IPS-18a (cell line): ENCODE measurements at regions not wholly inside any gene's neighbourhood (a gene's known extent, or its start where the extent isn't known, plus 50 kb on each side); places are given as distances from the start of the nearest gene placed in this dataset.

Experiments used
- H3K27ac ChIP-seq: one replicate; pipeline ENCODE4 v1.5.1; 2013; ENCODE audit warnings: low read length
- H3K27me3 ChIP-seq: one replicate; pipeline ENCODE4 v1.6.1; 2013; ENCODE audit warnings: mild to moderate bottlenecking, low read length; ENCODE audit not compliant: control insufficient read depth, insufficient read depth
- H3K36me3 ChIP-seq: one replicate; pipeline ENCODE4 v1.6.1; 2013; ENCODE audit warnings: low read depth, low read length; ENCODE audit not compliant: control insufficient read depth
- H3K4me1 ChIP-seq: one replicate; pipeline ENCODE4 v1.6.1; 2013; ENCODE audit warnings: low read depth, low read length; ENCODE audit not compliant: control insufficient read depth
- H3K4me3 ChIP-seq: one replicate; pipeline ENCODE4 v1.5.1; 2013; ENCODE audit warnings: low read length
- H3K9ac ChIP-seq: one replicate; pipeline ENCODE4 v1.6.1; 2013; ENCODE audit warnings: mild to moderate bottlenecking, low read length, moderate library complexity
- H3K9me3 ChIP-seq: one replicate; pipeline ENCODE4 v1.6.1; 2013; ENCODE audit warnings: low read depth, low read length; ENCODE audit not compliant: control insufficient read depth

DNA sequence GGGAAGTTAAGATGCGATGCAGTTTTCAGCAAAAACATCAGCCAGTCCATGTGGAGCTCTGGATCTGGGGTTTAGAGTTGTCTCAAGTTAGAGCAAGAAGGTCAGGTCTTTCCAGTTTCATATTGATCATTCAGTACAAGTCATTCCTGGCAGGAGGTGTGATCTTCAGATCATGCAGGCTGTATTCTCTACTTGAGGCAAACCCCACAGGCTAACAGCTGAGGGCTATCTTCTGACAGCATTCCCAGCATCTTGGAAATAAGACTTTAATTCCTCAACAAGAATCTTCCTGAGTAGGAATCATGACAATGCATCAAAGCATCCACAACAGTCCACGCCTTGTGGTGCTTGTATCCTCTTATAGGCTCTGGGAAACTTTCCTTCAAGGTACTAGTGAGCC is 94.9 kb upstream of the ZNF438 start:
- Histone ChIP-seq H3K36me3 (no peaks in the 10 kb centered on the region), H3K9ac (no peak overlapping the region), H3K27ac (no peak overlapping the region), H3K4me1 (peaks cover 7% of the 10 kb centered on the region), H3K9me3 (no peaks in the 10 kb centered on the region), H3K4me3 (no peak overlapping the region), H3K27me3 (no peaks in the 10 kb centered on the region)

DNA sequence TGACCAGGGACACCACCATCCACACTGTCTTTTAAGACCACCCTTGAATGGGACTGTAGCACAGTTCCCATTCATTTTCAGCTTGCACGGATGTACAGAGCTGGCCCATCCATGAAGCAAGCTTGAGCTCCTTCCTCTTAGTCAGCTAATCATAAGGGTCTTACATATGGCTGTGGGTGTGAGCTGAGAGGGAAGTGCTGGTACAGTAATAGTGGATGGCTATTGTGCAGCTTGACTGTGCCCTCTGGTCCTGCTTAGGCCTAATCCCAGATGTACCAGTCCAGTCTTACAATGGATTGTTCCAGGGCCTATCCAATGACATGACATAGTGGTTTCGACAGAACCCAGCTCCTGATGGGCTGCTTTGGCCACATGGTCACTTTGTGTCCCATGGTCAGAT is 96.9 kb upstream of the ZNF438 start:
- Histone ChIP-seq H3K4me1 (peaks cover 15% of the 10 kb centered on the region), H3K9me3 (no peaks in the 10 kb centered on the region), H3K27ac (no peak overlapping the region), H3K27me3 (peaks cover 13% of the 10 kb centered on the region), H3K4me3 (no peak overlapping the region), H3K9ac (no peak overlapping the region), H3K36me3 (no peaks in the 10 kb centered on the region)

- H3K4me3 ChIP-seq = no peak overlapping the region
- H3K27ac ChIP-seq = no peak overlapping the region
- H3K4me1 ChIP-seq = peaks cover 16% of the 10 kb centered on the region
- H3K9me3 ChIP-seq = no peaks in the 10 kb centered on the region
- H3K27me3 ChIP-seq = peaks cover 13% of the 10 kb centered on the region
- no peaks in the 10 kb centered on the region for H3K36me3 ChIP-seq
- no peak overlapping the region for H3K9ac ChIP-seq
These were observed 97.6 kb upstream of the ZNF438 start for GRCh38 chr10:31129271-31129670.

- H3K27ac ChIP-seq = no peak overlapping the region
- peaks cover 19% of the 10 kb centered on the region for H3K4me1 ChIP-seq
- no peaks in the 10 kb centered on the region for H3K9me3 ChIP-seq
- H3K27me3 ChIP-seq = peaks cover 13% of the 10 kb centered on the region
- H3K9ac ChIP-seq = no peak overlapping the region
- no peaks in the 10 kb centered on the region for H3K36me3 ChIP-seq
- no peak overlapping the region for H3K4me3 ChIP-seq
These were observed 98.3 kb upstream of the ZNF438 start for GRCh38 chr10:31129880-31130405.

DNA sequence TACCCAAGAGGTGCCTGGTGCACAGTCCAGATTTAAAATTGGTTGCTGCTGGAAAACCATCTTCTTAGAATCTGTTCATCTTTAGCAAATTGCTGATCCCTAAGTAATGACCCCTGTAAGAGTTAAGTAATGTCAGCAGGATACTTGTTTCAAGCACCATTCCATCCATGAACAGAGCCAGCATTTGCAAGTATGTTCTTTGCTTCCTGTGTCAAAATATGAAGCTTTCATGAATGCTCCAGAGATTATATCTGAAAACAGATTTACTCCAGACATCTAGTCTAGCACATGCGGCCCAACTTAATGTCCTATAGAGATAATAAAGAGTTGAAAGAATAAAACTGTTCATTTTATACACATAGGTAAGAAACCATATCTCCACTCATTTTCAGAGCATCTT is 98.7 kb upstream of the ZNF438 start:
- H3K4me1 ChIP-seq = peaks cover 19% of the 10 kb centered on the region
- peaks cover 13% of the 10 kb centered on the region for H3K27me3 ChIP-seq
- no peak overlapping the region for H3K27ac ChIP-seq

DNA sequence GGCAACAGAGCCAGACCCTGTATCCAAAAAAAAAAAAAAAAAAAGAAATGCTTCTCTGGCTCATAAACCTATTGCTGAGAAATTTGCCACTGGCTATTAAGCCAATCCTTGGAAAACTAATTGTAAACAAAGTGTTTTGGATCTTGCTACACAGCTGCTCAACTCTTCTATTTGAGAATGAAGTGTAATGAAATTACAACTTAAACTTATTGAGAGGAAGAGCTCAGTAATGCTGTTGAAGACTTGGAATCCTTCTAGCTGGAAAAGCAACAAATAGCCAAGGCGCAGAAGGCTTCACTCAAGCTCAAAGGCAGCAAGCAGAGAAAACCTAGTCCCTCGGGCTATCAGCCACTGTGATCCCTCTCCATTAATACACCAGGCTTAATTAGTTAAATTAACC is 99.6 kb upstream of the ZNF438 start:
- Histone ChIP-seq H3K27me3 (peaks cover 13% of the 10 kb centered on the region), H3K4me3 (no peak overlapping the region), H3K4me1 (peaks cover 19% of the 10 kb centered on the region), H3K9me3 (no peaks in the 10 kb centered on the region), H3K27ac (no peak overlapping the region), H3K9ac (no peak overlapping the region), H3K36me3 (no peaks in the 10 kb centered on the region)

More for the DNA sequence above, 98.7 kb upstream of the ZNF438 start:
- Histone ChIP-seq H3K9me3 (no peaks in the 10 kb centered on the region), H3K36me3 (no peaks in the 10 kb centered on the region), H3K4me3 (no peak overlapping the region), H3K9ac (no peak overlapping the region)

- Histone ChIP-seq H3K9ac (no peak overlapping the region), H3K9me3 (no peaks in the 10 kb centered on the region), H3K36me3 (no peaks in the 10 kb centered on the region), H3K27me3 (peaks cover 13% of the 10 kb centered on the region), H3K4me1 (peaks cover 19% of the 10 kb centered on the region), H3K4me3 (peak overlapping the region; percentile 54), H3K27ac (no peak overlapping the region)
These were observed 101.1 kb upstream of the ZNF438 start for GRCh38 chr10:31132681-31133244.

DNA sequence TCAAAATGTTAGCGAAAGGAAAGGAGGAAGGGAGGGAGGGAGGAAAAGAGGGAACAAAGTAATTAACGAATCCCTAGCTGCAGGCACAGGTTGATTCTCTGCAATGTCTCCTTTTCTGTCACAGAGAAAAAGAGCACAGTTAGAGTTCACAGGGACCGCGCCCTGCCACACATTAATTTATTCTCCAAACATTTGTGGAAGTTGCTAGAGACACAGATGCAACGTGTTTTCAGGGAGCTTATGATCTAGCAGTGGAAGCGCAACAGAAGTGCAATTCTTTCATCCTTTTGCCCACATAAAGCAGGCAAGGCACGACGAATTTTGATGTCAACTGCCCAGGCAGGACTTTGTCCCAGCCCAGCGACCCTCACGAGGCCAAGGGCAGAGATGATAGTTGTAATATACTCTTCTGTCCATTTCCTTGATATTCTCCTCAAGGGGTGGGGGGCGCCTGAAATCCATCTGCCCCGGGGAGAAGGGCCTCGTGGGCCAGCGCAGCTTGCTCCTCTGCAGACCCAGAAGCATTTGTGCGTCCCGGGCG is 101.7 kb upstream of the ZNF438 start:
- peak overlapping the region; percentile 49 for H3K9ac ChIP-seq
- H3K4me3 ChIP-seq = peak overlapping the region; percentile 54

DNA sequence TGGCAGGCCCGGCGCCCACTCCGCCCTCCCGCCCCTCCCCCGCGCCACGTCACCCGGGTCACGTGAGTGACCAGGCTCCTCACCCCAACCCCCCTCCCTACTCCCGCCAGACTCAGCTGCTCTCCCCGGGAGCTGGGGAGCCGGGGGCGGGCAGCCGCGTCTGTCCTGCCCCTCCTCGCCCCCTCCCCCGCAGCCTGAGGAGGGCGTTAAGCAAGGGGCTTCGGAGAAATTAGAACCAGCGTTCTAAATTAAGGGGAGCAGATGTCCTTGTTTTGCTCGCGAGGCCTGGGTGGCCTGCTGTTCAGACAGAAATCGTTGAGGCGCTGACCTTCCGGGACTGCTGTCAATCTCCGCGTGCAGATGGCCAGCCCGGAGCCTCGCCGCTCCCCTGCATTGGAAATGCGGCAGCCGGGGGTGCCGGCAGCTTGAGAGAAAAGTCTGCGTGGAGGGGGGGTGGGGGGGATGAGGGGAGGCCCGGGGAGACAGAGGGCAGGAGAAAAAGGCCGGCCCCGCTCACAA is 102.2 kb upstream of the ZNF438 start:
- H3K4me3 ChIP-seq = peak overlapping the region; percentile 54
- no peaks in the 10 kb centered on the region for H3K36me3 ChIP-seq
- peak overlapping the region; percentile 78 for H3K9ac ChIP-seq
- H3K9me3 ChIP-seq = no peaks in the 10 kb centered on the region
- H3K27ac ChIP-seq = no peak overlapping the region
- peaks cover 13% of the 10 kb centered on the region for H3K27me3 ChIP-seq
- peaks cover 17% of the 10 kb centered on the region for H3K4me1 ChIP-seq

More for the DNA sequence above, 101.7 kb upstream of the ZNF438 start:
- Histone ChIP-seq H3K9me3 (no peaks in the 10 kb centered on the region), H3K36me3 (no peaks in the 10 kb centered on the region), H3K27ac (no peak overlapping the region), H3K27me3 (peaks cover 13% of the 10 kb centered on the region), H3K4me1 (peaks cover 19% of the 10 kb centered on the region)

DNA sequence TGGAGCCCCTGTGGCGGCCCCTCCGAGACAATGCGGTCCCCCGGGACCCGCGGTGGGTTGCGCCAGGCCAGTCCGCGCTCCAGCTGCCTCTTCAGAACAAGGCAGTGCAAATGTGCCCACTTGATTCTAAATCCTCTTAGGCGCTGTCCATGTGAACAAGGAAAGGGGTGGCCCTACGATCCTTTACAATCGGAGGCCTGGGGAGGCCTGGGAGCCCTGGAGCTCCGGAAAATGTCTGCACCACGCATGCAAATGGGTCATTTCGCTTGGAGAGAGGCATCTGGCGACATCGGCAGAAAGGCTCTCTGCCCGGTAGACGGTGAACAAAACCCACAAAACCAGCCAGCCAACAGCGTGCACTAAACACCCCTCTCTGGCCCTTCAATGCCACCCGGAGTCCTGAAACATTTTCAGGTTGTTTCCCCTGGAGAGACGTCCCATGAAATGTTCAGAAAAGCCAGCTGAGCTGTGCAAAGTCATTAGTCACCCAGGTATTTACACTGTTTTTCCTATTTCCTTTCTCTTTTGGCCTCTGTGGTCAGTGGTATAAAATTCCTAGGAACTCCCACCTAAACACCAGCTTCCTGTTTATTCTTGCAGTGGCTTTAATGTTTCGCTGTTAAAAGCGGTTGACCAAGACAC is 102.8 kb upstream of the ZNF438 start:
- Histone ChIP-seq H3K27ac (peak overlapping the region; percentile 68), H3K9ac (peak overlapping the region; percentile 78)

DNA sequence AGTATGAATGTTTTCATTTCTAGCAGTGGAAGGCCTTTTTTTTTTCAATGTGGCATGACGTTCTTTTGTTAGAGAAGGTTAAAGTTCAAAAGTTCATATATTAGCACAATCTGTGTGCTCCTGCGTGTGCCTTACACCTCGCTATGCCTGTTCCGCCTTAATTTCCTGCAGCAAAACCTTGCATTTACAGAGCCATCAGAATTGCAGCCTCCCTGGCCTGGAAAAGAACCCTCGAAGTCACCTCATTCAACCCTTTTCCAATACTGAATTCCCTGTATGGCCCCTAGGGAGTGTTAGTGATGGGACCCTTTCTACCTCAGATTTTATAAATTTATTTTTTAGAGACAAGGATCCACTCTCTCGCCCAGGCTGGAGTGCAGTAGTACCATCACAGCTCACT is 103.5 kb upstream of the ZNF438 start:
- Histone ChIP-seq H3K27me3 (peaks cover 13% of the 10 kb centered on the region), H3K4me1 (peaks cover 12% of the 10 kb centered on the region), H3K4me3 (no peak overlapping the region), H3K36me3 (no peaks in the 10 kb centered on the region), H3K9me3 (no peaks in the 10 kb centered on the region), H3K9ac (no peak overlapping the region), H3K27ac (no peak overlapping the region)

More for the DNA sequence above, 102.8 kb upstream of the ZNF438 start:
- Histone ChIP-seq H3K27me3 (peaks cover 13% of the 10 kb centered on the region), H3K4me3 (peak overlapping the region; percentile 54), H3K36me3 (no peaks in the 10 kb centered on the region), H3K4me1 (peaks cover 12% of the 10 kb centered on the region), H3K9me3 (no peaks in the 10 kb centered on the region)
